SU-DHL-6 (cell line): ENCODE measurements at regions not wholly inside any gene's neighbourhood (a gene's known extent, or its start where the extent isn't known, plus 50 kb on each side); places are given as distances from the start of the nearest gene placed in this dataset.

ENCODE experiments used
- H2AFZ ChIP-seq: fragments of 200-600 bp; sonication (generic); 2 replicates; pipeline ENCODE4 v1.6.1; 2014; ENCODE audit warnings: low read depth, mild to moderate bottlenecking, moderate library complexity, mixed read lengths, antibody characterized with exemption, low read length; ENCODE audit not compliant: severe bottlenecking
- H3F3A ChIP-seq: fragments of 200-600 bp; shearing (Covaris generic); 2 replicates; pipeline ENCODE4 v1.6.0; 2016; ENCODE audit warnings: antibody characterized with exemption, mild to moderate bottlenecking; ENCODE audit not compliant: insufficient read depth
- H3K27ac ChIP-seq: fragments of 200-600 bp; sonication (generic); 2 replicates; pipeline ENCODE4 v1.5.1; 2016; ENCODE audit warnings: low read depth, mild to moderate bottlenecking, low read length, moderate library complexity, mixed read lengths
- H3K27me3 ChIP-seq: fragments of 200-600 bp; sonication (generic), shearing (Covaris generic); 2 replicates; pipeline ENCODE4 v1.6.0; 2014; ENCODE audit warnings: mild to moderate bottlenecking, low read length
- H3K36me3 ChIP-seq: fragments of 200-600 bp; sonication (generic); 2 replicates; pipeline ENCODE4 v1.6.1; 2014; ENCODE audit warnings: mild to moderate bottlenecking, low read length, mixed read lengths
- H3K4me2 ChIP-seq: fragments of 300-600, 200-600 bp; shearing (Covaris generic), sonication (generic); 2 replicates; pipeline ENCODE4 v1.6.0; 2014; ENCODE audit warnings: low read length, low read depth, mild to moderate bottlenecking; ENCODE audit not compliant: poor library complexity, severe bottlenecking
- H3K4me3 ChIP-seq: fragments of 200-600 bp; sonication (generic); 2 replicates; pipeline ENCODE4 v1.5.1; 2014; ENCODE audit warnings: antibody characterized with exemption, low read length, mild to moderate bottlenecking, mixed read lengths; ENCODE audit not compliant: insufficient read depth, poor library complexity, severe bottlenecking
- H3K79me2 ChIP-seq: fragments of 200-600 bp; sonication (generic); 2 replicates; pipeline ENCODE4 v1.6.1; 2014; ENCODE audit warnings: mild to moderate bottlenecking, low read length, moderate library complexity; ENCODE audit not compliant: insufficient read depth
- H3K9ac ChIP-seq: fragments of 200-600 bp; sonication (generic); 2 replicates; pipeline ENCODE4 v1.7.0; 2014; ENCODE audit warnings: mild to moderate bottlenecking, low read length
- H3K9me2 ChIP-seq: fragments of 200-600 bp; sonication (generic); replicated peaks from 2 replicates; pipeline ENCODE4 v1.6.1; 2014; ENCODE audit warnings: low read length; ENCODE audit not compliant: insufficient read depth
- H3K9me3 ChIP-seq: fragments of 200-600 bp; sonication (generic); 2 replicates; pipeline ENCODE4 v1.6.1; 2014; ENCODE audit warnings: low read length, mixed read lengths; ENCODE audit not compliant: insufficient read depth
- H4K20me1 ChIP-seq: fragments of 200-600 bp; sonication (generic); 2 replicates; pipeline ENCODE4 v1.6.1; 2014; ENCODE audit warnings: low read depth, mild to moderate bottlenecking, antibody characterized with exemption, low read length, moderate library complexity, mixed read lengths
- EZH2phosphoT487 ChIP-seq: fragments of 200-600 bp; sonication (generic), shearing (Covaris generic); conservative IDR thresholded peaks from 2 replicates; pipeline ENCODE4 v1.6.1; 2018; ENCODE audit warnings: mild to moderate bottlenecking, antibody characterized with exemption, low read length, moderate library complexity, mixed read lengths
- TF ChIP-seq, protein P1 (sequence below): fragments of 200-600 bp; sonication (generic); IDR thresholded peaks from one replicate; pipeline ENCODE4 v1.5.1; 2017; ENCODE audit warnings: antibody characterized with exemption, mild to moderate bottlenecking, low read length, moderate library complexity; ENCODE audit not compliant: insufficient read depth, poor library complexity, severe bottlenecking

GRCh38 chr1:30250338-30250983 is 472.9 kb downstream of the MATN1 start:
- no peak overlapping the region for H3K4me2 ChIP-seq
- H3K4me3 ChIP-seq, result no peak overlapping the region
- H3K9me2 ChIP-seq, result no peaks in the 10 kb centered on the region
- no peaks in the 10 kb centered on the region for H3K27me3 ChIP-seq
- no peaks in the 10 kb centered on the region for H3K9me3 ChIP-seq
- no peaks in the 10 kb centered on the region for H3F3A ChIP-seq
- no peaks in the 10 kb centered on the region for H3K79me2 ChIP-seq
- H3K36me3 ChIP-seq, result no peaks in the 10 kb centered on the region
- TF ChIP-seq, protein P1, sequence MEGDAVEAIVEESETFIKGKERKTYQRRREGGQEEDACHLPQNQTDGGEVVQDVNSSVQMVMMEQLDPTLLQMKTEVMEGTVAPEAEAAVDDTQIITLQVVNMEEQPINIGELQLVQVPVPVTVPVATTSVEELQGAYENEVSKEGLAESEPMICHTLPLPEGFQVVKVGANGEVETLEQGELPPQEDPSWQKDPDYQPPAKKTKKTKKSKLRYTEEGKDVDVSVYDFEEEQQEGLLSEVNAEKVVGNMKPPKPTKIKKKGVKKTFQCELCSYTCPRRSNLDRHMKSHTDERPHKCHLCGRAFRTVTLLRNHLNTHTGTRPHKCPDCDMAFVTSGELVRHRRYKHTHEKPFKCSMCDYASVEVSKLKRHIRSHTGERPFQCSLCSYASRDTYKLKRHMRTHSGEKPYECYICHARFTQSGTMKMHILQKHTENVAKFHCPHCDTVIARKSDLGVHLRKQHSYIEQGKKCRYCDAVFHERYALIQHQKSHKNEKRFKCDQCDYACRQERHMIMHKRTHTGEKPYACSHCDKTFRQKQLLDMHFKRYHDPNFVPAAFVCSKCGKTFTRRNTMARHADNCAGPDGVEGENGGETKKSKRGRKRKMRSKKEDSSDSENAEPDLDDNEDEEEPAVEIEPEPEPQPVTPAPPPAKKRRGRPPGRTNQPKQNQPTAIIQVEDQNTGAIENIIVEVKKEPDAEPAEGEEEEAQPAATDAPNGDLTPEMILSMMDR, result no peak
- no peak for TF ChIP-seq EZH2phosphoT487
- H3K27ac ChIP-seq, result no peak overlapping the region
- H3K9ac ChIP-seq, result no peak overlapping the region
- no peak overlapping the region for H2AFZ ChIP-seq
- H4K20me1 ChIP-seq, result no peaks in the 10 kb centered on the region

- Histone ChIP-seq H3K27ac (no peak overlapping the region), H3K27me3 (no peaks in the 10 kb centered on the region), H3K9ac (no peak overlapping the region), H3K9me3 (no peaks in the 10 kb centered on the region), H3K79me2 (no peaks in the 10 kb centered on the region), H3K36me3 (no peaks in the 10 kb centered on the region), H2AFZ (no peak overlapping the region), H3K4me2 (no peak overlapping the region), H3K4me3 (no peak overlapping the region), H3K9me2 (no peaks in the 10 kb centered on the region), H3F3A (no peaks in the 10 kb centered on the region), H4K20me1 (no peaks in the 10 kb centered on the region)
- TF ChIP-seq, protein P1, result no peak
- no peak for TF ChIP-seq EZH2phosphoT487
These were observed 473.7 kb downstream of the MATN1 start for GRCh38 chr1:30249446-30250337.

GRCh38 chr1:30248774-30249173 is 474.6 kb downstream of the MATN1 start:
- Histone ChIP-seq H3K27ac (no peak overlapping the region), H3K4me3 (no peak overlapping the region), H3K4me2 (no peak overlapping the region), H3K79me2 (no peaks in the 10 kb centered on the region), H2AFZ (no peak overlapping the region), H3K27me3 (no peaks in the 10 kb centered on the region), H3K36me3 (no peaks in the 10 kb centered on the region), H3K9me2 (no peaks in the 10 kb centered on the region), H3K9me3 (no peaks in the 10 kb centered on the region), H4K20me1 (no peaks in the 10 kb centered on the region), H3K9ac (no peak overlapping the region), H3F3A (no peaks in the 10 kb centered on the region)
- TF ChIP-seq, protein P1, result no peak
- TF ChIP-seq EZH2phosphoT487, result no peak
